ENCODE measurements at regions not wholly inside any gene's neighbourhood (a gene's known extent, or its start where the extent isn't known, plus 50 kb on each side); places are given as distances from the start of the nearest gene placed in this dataset.
"Not testable (repeated sequence)": the region's sequence is repeated elsewhere in the genome, so short reads cannot be mapped to it uniquely, and the experiment has no call there.

DNA sequence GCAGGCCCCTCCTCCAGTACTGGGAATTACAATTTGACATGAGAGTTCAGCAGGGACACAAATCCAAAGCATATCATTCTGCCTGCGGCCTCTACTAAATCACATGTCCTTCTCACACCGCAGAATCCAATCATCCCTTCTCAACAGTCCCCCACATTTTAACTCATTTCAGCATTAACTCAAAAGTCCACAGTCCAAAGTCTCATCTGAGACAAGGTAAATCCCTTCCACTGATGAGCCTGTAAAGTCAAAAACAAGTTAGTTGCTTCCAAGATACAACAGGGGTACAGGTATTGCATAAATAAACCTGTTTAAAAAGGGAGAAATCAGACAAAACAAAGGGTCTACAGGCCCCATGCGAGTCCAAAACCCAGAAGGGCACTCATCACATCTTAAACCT is 64.0 kb downstream of the EBNA1BP2 start:
- DNase-seq: no peak

GRCh38 chr1:43107664-43108063 is 64.4 kb downstream of the EBNA1BP2 start:
- DNase-seq: no peak

- no peak for DNase-seq
Measured at GRCh38 chr1:43104027-43104763, 67.9 kb downstream of the EBNA1BP2 start.

DNA sequence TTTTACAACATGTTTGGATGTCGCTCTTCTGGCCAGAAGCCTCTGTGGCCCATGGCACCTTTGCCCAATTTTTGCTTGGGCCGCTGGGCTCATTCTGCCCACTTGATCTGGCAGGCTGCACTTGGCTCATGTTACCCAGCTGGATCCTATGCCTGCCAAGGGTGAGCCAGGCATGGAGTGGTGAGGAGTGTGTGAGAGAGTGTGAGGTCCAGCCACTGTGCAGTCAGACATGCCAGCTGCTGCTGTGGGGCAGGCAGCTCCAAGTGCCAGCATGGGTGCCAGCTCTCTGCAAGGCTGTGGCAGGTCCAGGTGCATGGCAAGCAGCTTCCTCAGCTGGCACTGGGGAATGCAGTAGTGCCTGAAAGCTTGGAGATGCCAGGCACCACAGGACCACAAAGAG is 71.0 kb downstream of the EBNA1BP2 start:
- DNase-seq: no peak

DNA sequence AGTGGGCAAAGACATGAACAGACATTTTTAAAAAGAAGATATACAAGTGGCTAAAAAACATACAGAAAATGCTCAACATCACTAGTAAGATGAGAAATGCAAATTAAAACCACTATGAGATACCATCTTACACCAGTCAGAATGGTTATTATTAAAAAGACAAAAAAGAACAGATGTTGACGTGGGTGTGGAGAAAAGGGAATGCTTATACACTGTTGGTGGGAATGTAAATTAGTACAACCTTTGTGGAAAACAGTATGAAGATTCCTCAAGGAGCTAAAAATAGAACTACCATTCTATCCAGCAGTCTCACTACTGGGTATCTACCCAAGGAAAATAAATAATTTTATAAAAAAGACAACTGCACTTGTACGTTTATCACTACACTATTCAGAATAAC is 73.9 kb downstream of the EBNA1BP2 start:
- no peak for DNase-seq

DNA sequence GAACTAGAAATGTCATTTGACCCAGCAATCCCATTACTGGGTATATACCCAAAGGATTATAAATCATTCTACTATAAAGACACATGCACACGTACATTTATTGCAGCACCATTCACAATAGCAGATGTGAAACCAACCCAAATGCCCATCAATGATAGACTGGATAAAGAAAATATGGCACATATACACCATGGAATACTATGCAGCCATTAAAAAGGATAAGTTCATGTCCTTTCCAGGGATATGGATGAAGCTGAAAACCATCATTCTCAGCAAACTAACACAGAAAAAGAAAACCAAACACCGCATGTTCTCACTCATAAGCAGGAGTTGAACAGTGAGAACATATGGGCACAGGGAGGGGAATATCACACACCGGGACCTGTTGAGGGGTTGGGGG is 75.6 kb downstream of the EBNA1BP2 start:
- not testable (repeated sequence) for DNase-seq

DNA sequence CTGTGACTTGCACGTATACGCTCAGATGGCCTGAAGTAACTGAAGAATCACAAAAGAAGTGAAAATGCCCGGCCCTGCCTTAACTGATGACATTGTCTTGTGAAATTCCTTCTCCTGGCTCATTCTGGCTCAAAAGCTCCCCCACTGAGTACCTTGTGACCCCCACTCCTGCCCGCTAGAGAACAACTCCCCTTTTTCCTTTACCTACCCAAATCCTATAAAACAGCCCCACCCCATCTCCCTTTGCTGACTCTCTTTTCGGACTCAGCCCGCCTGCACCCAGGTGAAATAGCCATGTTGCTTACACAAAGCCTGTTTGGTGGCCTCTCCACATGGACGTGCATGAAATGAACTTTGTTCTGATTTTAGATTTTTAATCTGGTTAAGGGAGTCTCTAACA is 81.3 kb downstream of the EBNA1BP2 start:
- not testable (repeated sequence) for DNase-seq

GRCh38 chr1:43090157-43090556 is 81.9 kb downstream of the EBNA1BP2 start:
- not testable (repeated sequence) for DNase-seq

DNA sequence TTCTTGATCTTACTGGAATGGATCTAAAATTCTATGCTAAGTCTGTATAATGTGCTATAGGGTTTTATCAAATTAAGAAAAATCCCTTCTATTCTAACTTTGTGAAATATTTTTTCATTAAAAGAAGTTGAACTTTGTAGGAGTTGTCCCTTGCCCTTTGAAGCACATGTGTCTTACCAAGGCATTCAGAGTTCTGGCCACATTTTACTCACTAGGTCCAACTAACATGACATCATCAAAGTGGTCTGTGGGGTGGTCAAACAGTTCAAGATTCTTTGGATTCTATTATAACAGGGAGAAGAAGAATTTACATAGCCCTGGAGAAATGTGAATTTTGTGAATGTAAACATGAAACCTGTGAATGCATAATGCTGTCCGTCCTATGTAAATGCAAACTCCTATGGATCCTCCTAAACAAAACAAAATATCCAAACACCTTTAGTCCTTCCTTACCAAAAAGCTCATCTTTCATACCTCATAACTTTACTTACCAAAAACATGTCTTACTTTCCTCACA is 88.7 kb downstream of the EBNA1BP2 start:
- DNase-seq: no peak

GRCh38 chr1:43082740-43083139 is 89.3 kb downstream of the EBNA1BP2 start:
- no peak for DNase-seq

GRCh38 chr1:43077273-43077672 is 94.8 kb downstream of the EBNA1BP2 start:
- DNase-seq: no peak

- DNase-seq: no peak
Measured at GRCh38 chr1:43074709-43075108, 97.4 kb downstream of the EBNA1BP2 start.

DNA sequence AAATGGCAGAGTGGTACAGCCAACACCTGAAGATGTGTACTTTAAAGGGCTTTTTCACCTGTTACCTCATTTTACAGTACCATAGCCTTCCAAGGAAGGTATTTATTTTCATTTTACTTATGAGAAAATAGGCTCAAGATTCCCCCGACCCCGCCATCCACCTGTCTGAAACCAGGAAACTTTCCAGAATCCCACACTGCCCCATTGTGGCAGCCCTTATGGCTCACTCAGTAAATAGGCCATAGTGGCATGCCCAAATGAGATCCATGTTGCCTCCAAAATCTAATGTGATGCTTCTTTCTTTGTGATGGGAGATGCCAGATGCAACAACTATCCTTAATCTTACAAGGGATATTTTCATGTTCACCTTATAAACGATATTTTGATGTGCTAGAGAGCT is 97.8 kb downstream of the EBNA1BP2 start:
- no peak for DNase-seq

GRCh38 chr1:43073490-43074230 is 98.4 kb downstream of the EBNA1BP2 start:
- DNase-seq: peak; percentile 74

DNA sequence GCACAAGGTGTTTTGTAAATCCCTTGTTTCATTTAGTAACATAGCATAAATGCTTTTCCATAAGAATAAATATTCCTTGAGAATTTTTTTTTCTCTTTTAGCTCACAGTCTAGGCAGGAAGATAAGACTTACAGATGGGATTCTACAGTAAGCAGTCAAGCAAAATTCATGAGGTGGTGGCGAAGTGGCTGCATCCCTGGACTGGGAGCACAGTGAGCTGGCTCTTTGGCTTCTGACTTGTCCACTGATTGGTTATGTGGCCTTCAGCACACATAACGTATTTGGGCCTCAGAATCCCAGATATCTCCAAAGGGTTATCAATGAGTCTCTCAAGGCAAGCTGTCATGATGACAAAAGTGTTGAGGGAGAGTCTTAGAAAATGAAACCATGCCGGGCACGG is 99.8 kb downstream of the EBNA1BP2 start:
- no peak for DNase-seq

DNA sequence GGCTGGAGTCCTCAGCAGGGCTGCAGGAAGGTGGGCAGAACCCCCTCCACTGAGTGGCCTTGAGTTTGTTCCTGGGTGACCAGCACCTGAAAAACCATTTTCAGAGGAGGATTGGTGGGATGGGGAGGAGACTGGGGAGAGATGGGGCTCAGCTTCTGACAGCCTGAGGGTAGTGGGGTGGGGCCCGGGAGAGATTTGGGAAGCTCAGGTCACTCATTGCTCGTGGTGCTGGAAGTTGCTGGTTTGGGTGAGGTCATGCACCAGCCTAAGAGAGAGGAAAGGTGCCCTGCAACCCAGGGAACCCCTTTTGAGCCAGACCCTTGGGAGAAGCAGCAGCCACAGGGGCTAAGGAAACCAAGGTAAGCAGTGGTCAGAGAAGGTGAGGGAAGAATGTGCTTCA is 100.8 kb downstream of the EBNA1BP2 start:
- DNase-seq: no peak

DNA sequence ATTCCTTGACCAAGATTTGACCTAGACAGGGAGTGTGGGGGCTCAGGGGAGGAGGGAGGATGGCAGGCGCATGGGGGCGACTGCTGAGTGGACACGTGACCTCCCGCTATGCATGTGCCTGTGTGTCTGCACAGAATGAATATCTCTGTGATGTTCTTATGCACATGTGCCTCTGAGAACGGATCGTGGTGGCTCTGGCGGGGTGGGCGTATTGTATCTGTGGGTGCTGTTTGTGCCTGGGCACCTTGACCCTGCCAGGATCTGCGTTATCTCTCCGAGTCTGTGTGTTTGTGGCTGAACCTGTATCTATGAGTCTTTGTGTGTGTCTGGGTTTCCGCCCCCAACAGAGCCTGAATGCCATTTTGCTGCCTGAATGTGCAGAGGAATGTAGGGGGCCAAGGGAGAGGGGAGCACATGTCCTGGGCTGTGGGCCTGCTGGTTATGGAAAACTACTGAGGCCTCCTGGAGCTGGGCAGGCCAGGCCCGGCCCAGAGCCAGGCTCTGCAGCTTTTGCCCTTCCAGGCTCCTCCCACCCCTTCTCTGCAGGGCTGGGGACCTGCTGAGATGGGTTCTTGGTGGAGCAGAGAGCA is 102.5 kb downstream of the EBNA1BP2 start:
- DNase-seq: peak; percentile 38

GRCh38 chr1:43068911-43069310 is 103.2 kb downstream of the EBNA1BP2 start:
- no peak for DNase-seq

DNA sequence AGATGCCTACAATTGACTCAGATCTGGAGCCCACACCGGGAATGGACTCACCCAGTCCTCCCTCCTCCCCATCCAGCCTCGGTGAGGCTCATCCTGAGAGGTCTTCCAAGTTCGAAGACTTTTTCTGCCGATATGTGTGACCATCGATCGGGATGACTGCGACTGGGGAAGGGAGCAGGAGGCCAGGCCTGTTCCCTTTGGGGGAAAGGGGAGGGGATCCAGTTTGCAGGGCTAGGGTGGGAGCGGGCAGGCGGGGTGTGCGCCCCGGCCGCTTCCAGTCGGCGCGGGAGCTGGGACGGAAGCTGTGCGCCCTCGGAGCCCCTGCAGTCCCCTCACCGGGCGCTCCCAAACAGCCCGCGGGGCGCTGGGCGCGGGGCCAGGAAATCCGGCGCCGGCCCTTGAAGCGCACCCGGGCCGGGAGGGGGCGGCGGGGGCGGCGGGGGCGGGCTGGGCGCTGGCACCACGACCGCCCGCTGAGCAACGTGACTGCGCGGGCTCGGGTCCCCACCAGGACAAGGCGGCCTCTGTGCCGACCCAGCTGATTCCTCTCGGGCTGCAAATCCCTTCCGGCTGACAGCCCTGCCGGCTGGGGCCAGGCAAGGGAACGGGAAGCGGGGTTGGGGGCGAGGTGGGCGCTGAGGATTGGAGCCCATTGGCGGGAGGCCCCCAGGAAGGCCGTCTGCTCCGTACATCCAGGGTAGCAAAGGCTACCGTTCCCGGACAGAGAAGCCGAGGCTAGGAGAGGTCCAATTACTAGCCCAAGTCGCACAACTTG is 103.9 kb downstream of the EBNA1BP2 start:
- DNase-seq: no peak

DNA sequence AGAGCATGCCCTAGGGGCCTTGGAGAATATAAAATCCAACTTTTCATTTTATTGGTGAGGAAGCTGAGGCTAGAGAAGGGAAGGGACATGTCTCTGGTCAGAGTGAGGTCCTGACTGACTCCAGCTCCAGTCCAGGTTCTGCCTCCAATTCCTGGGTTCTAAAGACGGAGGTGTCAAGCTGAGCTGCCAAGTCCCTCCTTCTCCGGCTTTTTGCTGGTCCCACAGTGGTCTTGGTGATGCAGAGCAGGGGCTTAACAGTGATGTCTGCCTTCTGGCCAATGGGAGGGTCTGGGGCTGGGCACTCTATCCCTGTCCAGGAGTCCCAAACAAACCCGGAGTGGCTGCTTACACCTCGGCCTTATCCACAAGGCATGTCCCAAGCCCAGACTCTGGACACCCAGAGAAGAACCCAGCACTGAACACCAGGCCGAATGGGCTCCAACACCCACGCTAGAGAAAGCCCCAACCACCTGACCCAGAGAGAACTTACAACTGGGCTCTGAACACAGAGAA is 104.8 kb downstream of the EBNA1BP2 start:
- no peak for DNase-seq

DNA sequence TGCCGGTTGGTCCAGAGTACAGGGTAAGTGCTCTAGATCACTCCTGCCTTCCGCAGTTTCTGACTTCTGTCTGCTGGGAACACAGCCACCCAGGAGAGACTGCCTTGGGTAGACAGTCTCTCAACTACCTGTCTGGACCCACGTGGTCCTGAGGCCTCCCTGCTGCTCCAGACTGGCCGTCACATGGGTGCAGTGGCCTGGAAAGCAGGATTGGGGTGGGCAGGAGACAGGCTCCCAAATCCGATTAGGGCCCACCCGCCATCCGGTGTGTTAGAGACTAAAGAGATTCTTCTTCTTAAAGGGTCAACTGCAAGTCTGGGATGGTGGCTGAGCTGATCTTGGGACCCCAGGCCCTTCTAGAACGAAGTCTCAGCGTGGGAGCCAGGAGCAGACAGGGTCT is 105.5 kb downstream of the EBNA1BP2 start:
- no peak for DNase-seq

- DNase-seq: no peak
Measured at GRCh38 chr1:43065616-43066399, 106.3 kb downstream of the EBNA1BP2 start.
